ENCODE measurements at regions not wholly inside any gene's neighbourhood (a gene's known extent, or its start where the extent isn't known, plus 50 kb on each side); places are given as distances from the start of the nearest gene placed in this dataset.

DNA sequence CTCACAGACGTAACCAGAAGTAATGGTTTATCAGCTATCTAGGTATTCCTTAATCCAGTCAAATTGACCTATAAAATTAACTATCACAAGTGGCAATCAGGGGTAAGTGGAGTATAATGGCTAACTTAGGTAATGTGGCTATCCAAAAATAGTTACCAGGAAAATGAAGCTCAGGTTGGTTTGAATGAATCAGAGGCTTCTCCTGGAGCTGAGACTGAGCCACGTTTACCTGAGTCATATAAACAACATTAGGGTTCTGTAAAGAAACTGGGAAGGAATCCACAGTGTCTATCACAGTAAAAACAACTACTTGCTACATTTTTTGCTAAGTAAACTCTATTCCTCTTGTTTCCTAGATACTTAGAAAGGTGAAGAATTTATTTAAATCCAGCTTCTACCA lies 236.0 kb upstream of the SPHKAP start:
- TF ChIP-seq, protein P1, sequence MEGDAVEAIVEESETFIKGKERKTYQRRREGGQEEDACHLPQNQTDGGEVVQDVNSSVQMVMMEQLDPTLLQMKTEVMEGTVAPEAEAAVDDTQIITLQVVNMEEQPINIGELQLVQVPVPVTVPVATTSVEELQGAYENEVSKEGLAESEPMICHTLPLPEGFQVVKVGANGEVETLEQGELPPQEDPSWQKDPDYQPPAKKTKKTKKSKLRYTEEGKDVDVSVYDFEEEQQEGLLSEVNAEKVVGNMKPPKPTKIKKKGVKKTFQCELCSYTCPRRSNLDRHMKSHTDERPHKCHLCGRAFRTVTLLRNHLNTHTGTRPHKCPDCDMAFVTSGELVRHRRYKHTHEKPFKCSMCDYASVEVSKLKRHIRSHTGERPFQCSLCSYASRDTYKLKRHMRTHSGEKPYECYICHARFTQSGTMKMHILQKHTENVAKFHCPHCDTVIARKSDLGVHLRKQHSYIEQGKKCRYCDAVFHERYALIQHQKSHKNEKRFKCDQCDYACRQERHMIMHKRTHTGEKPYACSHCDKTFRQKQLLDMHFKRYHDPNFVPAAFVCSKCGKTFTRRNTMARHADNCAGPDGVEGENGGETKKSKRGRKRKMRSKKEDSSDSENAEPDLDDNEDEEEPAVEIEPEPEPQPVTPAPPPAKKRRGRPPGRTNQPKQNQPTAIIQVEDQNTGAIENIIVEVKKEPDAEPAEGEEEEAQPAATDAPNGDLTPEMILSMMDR (IDR thresholded peaks at IDR 0.05; ENCODE audit: insufficient read depth, low read length): no peak
- no peak for TF ChIP-seq POLR2AphosphoS5 (IDR thresholded peaks at IDR 0.05; ENCODE audit: low read depth)
- TF ChIP-seq, protein P2, sequence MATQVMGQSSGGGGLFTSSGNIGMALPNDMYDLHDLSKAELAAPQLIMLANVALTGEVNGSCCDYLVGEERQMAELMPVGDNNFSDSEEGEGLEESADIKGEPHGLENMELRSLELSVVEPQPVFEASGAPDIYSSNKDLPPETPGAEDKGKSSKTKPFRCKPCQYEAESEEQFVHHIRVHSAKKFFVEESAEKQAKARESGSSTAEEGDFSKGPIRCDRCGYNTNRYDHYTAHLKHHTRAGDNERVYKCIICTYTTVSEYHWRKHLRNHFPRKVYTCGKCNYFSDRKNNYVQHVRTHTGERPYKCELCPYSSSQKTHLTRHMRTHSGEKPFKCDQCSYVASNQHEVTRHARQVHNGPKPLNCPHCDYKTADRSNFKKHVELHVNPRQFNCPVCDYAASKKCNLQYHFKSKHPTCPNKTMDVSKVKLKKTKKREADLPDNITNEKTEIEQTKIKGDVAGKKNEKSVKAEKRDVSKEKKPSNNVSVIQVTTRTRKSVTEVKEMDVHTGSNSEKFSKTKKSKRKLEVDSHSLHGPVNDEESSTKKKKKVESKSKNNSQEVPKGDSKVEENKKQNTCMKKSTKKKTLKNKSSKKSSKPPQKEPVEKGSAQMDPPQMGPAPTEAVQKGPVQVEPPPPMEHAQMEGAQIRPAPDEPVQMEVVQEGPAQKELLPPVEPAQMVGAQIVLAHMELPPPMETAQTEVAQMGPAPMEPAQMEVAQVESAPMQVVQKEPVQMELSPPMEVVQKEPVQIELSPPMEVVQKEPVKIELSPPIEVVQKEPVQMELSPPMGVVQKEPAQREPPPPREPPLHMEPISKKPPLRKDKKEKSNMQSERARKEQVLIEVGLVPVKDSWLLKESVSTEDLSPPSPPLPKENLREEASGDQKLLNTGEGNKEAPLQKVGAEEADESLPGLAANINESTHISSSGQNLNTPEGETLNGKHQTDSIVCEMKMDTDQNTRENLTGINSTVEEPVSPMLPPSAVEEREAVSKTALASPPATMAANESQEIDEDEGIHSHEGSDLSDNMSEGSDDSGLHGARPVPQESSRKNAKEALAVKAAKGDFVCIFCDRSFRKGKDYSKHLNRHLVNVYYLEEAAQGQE (IDR thresholded peaks at IDR 0.05; ENCODE audit: insufficient replicate concordance, low read depth): no peak
- no peak for TF ChIP-seq GABPA (IDR thresholded peaks at IDR 0.05; ENCODE audit: low read depth)
- TF ChIP-seq SPI1 (IDR thresholded peaks at IDR 0.05; ENCODE audit: borderline replicate concordance, low read depth): no peak

All from HL-60 (cell line).